GM19463 (cell line): ENCODE measurements at regions not wholly inside any gene's neighbourhood (a gene's known extent, or its start where the extent isn't known, plus 50 kb on each side); places are given as distances from the start of the nearest gene placed in this dataset.

Source experiments
- ATAC-seq: cut with Tn5 transposase; IDR thresholded peaks from one replicate; pipeline ENCODE4 v1.9.1; 2021; ENCODE audit warnings: mild to moderate bottlenecking, moderate library complexity; ENCODE audit not compliant: unreplicated experiment

- ATAC-seq = no peak
Measured at GRCh38 chr13:75061909-75062308, 420.1 kb downstream of the TBC1D4 start.

GRCh38 chr13:75055296-75055695, 426.7 kb downstream of the TBC1D4 start:
- ATAC-seq = peak; percentile 67

DNA sequence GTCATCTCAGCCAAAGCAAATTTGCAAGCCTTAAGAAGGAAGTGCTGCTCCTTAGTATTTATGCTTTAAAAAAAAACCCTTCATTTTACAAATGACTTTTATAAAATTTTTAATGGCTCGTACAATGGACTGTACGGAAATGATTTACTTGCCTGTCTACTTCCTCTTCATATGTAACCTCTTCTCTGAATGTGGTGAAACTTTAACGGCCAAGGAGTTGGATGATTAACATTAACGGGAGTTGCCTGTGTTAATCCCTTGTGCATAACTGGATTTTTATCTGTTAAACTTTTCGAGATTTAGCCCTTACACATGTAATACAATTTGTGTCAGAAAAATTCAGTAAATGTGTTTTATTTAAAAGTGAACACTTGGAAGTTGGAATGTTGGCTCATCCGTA, 429.4 kb downstream of the TBC1D4 start:
- no peak for ATAC-seq

DNA sequence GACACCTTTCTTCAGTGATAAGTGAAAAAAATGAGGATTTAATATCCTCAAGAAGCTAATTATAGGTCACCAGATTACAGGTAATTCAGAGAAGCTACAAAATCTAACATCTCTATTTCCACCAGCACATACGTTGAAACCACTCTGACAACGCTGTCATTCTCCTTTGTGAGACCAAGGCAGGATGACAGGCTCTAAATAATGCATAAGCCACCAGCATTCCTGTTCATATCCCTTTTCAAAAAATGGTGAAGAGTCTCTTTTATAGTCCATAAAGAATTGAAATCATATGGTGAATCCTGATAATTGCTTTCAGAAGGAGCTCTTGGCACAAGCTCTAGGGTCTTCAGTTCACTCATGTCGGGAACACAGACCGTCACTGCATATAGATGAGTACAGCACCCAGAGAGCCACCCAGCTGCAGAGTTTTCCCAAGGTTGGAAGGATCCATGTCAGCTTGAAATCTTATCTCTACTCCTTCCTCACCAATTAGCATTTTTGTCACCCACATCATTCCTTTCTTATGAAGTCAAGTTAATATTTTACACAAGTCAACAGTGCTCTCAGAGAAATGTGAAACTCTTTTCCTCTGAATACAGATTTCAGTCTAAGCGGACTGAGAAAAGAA, 431.4 kb downstream of the TBC1D4 start:
- ATAC-seq = no peak

GRCh38 chr13:75049735-75050335, 432.1 kb downstream of the TBC1D4 start:
- no peak for ATAC-seq

GRCh38 chr13:75042807-75043206, 439.2 kb downstream of the TBC1D4 start:
- no peak for ATAC-seq

- no peak for ATAC-seq
Measured at GRCh38 chr13:75038393-75039113, 443.4 kb downstream of the TBC1D4 start.

DNA sequence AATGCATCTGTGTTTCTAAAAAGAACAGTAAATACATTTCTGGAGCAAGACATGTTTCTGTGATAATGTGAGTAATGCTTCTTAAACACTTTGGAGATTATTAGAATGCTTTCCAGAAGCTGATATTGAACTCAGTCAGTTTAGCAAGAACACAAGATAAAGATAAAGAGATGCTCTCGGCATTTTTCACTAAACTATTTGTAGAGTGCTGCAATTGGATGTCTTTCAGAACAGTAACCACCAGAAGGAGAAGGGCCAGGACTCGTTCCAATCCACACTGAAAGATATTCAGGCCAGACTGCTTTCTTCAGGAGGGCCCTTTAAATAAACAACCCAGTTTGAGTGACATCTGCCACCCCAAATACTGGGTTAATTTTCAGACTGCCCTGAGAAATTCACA, 456.0 kb downstream of the TBC1D4 start:
- ATAC-seq = no peak

DNA sequence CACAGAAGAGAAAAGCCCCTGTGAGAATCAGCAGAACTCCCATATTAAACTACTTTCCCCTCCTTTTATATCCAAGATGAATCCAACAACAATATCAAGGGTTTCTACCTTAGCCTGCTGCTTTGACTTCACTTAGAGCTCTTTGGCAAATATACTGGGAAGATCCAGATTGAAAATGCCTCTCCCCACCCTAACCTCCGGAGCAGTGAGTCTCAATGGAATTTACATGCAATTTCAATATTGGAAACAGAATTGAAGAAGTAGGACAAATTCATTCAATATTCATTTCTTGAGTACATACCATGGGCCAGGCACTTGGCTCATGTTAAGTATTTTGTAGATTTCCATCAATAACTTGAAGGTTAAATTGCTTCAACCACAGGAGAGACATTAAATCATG, 457.4 kb downstream of the TBC1D4 start:
- no peak for ATAC-seq

DNA sequence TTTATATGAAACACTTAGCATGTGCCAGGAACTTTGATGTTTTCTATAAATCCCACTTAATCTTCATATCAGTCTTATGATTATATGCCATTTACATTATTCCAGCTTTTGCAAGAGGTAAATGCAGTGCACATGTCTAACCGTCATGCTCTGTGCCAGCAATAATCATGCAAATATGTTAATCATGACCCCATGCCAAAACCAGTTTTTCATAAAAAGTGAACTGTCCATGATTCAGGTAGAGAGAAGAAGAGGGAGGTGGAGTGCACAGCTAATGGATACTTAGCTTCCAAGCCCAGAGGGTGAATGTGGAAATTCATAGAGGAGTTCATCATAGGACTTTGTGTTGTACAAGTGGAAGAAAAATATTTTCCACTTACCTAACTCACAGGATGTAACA, 458.4 kb downstream of the TBC1D4 start:
- no peak for ATAC-seq

GRCh38 chr13:75021151-75021550, 460.8 kb downstream of the TBC1D4 start:
- ATAC-seq = no peak

GRCh38 chr13:75016225-75016624, 465.7 kb downstream of the TBC1D4 start:
- no peak for ATAC-seq

DNA sequence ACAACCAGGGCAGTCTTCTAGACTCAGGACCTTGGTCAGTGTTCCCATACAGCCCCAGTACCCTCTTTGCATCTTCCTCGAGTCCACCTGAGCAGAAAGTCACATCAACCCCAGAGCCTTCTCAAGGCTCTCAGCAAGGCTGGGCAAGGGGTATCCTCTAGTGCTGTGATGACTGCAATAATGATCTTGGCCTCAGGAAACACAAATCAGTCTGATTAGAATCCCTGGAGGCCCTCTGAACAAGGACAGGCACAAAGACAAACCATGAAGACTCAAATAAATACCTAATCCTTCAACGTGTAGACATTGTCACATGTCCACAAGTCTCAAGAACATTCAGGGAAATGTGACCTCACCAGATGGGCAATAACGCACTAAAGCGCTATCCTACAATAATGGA, 468.2 kb downstream of the TBC1D4 start:
- no peak for ATAC-seq

DNA sequence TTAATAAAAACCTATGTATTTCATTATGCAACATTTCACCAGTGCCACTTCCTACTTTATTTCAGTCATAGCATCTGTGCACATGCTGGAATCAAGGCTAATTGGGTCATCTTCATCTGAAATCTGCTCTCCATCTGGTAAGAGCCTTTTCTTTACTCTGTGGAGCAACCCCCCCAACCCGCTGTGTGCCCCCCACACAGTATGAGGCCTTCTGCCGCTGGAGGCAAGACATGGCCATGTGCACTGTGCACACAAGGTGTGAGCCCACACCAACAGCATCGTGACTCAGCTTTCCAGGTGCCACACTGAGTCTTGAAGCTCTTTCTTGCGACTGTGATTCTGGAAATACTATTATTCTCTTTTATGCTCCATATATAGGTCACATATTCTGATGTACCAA, 471.0 kb downstream of the TBC1D4 start:
- ATAC-seq = no peak

DNA sequence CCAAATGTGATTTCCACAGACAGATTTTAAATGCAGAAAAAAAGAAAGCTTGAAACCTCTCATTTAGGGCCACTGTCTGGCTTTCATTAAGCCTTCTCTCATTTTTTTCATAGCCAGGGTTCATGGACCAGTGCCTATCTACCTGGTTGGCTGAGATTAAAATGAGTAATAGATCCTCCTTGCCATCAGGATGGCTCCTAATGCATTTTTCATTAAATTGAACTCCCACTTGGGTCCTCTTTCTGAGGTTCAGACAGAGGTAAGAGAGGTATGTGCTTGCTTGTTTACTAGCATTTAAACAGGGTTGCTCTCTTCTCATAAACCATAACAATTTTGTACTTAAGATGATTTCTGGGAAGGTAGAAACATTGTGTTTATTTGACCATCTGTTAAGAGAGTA, 473.0 kb downstream of the TBC1D4 start:
- ATAC-seq = no peak

- ATAC-seq = no peak
Measured at GRCh38 chr13:74990992-74991391, 491.0 kb downstream of the TBC1D4 start.

DNA sequence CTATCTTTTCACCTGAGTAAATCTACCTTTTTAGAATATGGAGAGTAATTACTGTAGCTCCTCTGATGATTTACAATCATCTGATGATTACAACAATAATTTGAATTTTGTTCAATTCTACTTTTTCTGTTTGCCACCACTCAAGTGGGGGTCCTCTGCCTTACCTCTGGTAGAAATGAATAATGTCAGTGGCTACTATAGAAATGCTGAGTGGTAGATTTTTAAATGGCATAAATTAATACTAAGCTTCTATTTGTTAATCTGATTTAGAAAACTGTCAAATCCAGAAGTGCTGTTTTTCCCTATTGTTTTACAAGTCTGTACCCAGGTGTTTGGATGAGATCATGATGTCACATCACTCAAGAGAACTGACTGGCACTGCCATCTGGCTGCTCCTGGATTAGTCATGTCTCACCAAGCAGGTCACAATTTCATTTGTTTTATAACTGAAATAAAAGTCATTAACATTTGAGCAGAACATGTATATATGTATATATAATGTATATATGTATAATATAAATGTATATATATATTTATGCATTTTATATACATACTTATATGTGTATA, 494.8 kb downstream of the TBC1D4 start:
- no peak for ATAC-seq

DNA sequence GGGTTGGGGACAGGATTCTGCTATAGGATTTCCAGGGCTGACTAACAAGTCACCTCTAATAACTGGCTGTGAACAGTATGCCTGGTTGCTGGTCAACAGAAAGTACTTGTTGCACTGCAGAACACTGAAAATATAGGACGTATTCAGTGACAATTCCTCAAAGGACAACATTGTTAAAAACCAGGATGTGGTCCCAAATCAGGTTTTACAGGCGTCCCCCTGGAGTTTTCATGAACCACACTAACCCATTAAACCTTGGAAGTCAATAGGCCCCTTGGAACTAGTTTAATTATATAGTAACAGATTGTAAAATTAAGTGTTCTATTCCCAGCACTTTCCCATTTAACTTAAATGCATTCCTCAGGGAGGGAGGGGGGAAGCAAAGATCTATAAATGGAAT, 495.4 kb downstream of the TBC1D4 start:
- no peak for ATAC-seq

DNA sequence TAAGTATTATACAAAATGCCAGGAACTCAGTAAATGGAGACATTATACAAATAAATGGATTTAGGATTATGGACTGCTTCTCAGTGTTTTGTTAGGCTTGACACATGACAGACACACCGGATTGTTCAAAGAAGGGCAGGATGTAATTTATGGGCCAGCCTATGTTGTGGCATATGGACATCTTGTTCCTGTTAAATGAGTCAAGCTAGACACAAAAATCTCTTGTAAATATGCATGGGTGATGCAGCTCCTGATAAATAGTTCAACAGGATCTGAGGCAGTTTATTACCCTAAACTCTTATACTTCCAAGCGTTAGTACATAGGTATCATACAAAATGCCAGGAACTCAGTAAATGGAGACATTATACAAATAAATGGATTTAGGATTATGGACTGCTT, 502.3 kb downstream of the TBC1D4 start:
- no peak for ATAC-seq

GRCh38 chr13:74978591-74978990, 503.4 kb downstream of the TBC1D4 start:
- ATAC-seq = no peak

DNA sequence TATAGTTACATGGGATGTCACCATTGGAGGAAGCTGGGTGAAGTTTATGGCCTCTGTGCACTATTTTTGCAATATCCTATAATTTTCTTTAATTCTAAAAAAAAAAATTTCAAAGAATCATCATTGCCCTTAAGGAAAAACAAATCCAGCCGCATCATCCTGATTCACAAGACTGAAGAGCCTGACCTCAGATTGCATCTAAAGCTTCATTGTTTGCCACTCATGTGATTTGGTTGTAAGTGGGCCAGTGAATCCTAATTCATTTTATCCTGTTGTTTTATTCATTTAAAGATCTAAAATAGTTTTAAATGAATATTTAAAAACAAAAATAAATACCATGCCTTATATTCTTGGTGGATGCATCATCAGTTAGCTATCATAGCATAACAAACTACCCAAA, 504.5 kb downstream of the TBC1D4 start:
- no peak for ATAC-seq

DNA sequence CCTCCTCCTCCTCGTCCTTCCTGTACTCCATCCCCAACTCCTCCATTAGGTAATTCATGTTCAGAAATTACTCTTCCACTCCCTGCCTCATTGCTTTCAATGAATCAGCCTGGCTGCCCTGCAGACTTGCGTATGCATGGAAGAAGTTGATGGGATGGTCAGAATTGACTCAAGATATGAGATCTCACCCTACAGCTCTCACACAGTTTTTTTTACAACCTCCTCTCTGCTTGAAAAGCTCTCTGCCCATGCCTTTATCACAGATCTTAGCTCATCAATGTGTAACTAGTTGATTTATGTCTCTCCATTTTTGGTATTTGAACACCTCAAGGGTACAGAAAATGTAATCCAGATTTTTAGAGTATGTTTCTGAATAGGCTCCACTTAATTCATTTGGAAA, 506.9 kb downstream of the TBC1D4 start:
- no peak for ATAC-seq
